ENCODE measurements at regions not wholly inside any gene's neighbourhood (a gene's known extent, or its start where the extent isn't known, plus 50 kb on each side); places are given as distances from the start of the nearest gene placed in this dataset.

GRCh38 chr2:64289737-64290136, 145.5 kb upstream of the PELI1 start:
- TF ChIP-seq CTCF (IDR thresholded peaks at IDR 0.05) (no peak), EZH2 (IDR thresholded peaks at IDR 0.05; ENCODE audit: borderline replicate concordance, insufficient read depth, low read depth, low read length, poor library complexity, severe bottlenecking) (no peak)

Measured in B cell (primary cell).